Gastroesophageal sphincter (tissue), 3 donors: ENCODE measurements at regions not wholly inside any gene's neighbourhood (a gene's known extent, or its start where the extent isn't known, plus 50 kb on each side); places are given as distances from the start of the nearest gene placed in this dataset.

Experiments
- POLR2AphosphoS5 ChIP-seq: sonication (generic); formaldehyde crosslinking; IDR thresholded peaks from one replicate; pipeline ENCODE4 v1.6.1; 2017; ENCODE audit warnings: antibody characterized with exemption
- TF ChIP-seq, protein P1 (sequence below), 4 experiments: fragments of 200-600 bp in 2 of 4; fragments of 450-650 bp in 2 of 4; sonication (generic) in 1 of 4; IDR thresholded peaks; one replicate each; pipeline ENCODE4 v1.5.1; 2017 to 2019; ENCODE audit warnings: antibody characterized with exemption in 4 of 4, mild to moderate bottlenecking in 2 of 4, moderate library complexity in 2 of 4

DNA sequence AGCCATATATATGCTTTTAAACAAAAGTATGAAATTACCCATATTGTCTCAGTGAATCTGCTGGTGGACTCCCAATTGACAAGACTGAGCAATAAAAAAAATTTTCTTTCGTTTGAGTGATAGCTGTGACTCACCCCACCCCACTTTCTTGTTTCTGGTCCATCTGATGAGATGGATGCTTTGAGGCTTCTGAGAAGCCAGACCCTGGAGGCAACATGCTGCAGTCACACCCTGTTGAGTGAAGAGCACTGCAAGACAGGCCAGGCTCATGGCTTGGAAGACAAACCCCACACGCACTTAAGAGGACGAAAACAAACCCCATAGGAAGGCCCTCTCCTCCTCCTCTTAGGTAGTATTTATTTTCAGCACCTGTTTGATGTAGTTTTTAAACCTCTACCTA lies 276.0 kb upstream of the TTC14 start:
- TF ChIP-seq, protein P1, sequence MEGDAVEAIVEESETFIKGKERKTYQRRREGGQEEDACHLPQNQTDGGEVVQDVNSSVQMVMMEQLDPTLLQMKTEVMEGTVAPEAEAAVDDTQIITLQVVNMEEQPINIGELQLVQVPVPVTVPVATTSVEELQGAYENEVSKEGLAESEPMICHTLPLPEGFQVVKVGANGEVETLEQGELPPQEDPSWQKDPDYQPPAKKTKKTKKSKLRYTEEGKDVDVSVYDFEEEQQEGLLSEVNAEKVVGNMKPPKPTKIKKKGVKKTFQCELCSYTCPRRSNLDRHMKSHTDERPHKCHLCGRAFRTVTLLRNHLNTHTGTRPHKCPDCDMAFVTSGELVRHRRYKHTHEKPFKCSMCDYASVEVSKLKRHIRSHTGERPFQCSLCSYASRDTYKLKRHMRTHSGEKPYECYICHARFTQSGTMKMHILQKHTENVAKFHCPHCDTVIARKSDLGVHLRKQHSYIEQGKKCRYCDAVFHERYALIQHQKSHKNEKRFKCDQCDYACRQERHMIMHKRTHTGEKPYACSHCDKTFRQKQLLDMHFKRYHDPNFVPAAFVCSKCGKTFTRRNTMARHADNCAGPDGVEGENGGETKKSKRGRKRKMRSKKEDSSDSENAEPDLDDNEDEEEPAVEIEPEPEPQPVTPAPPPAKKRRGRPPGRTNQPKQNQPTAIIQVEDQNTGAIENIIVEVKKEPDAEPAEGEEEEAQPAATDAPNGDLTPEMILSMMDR (IDR thresholded peaks at IDR 0.05) = no peak
- TF ChIP-seq POLR2AphosphoS5 = no peak
